DMS53 (cell line): ENCODE measurements at regions not wholly inside any gene's neighbourhood (a gene's known extent, or its start where the extent isn't known, plus 50 kb on each side); places are given as distances from the start of the nearest gene placed in this dataset.
A peak's percentile ranks its signal among the peaks of the same experiment; 100 is the strongest.

Source experiments
- DNase-seq: peaks from one replicate; lab custom pipeline; 2025; lab: John Stamatoyannopoulos, UW

GRCh38 chr16:80176114-80176513 lies 364.7 kb upstream of the DYNLRB2 start:
- peak; percentile 20 for DNase-seq

- no peak for DNase-seq
Observed at GRCh38 chr16:80175011-80175410, 365.8 kb upstream of the DYNLRB2 start.

GRCh38 chr16:80174416-80174815 lies 366.4 kb upstream of the DYNLRB2 start:
- DNase-seq, result peak; percentile 47

- no peak for DNase-seq
Observed at GRCh38 chr16:80171746-80172145, 369.0 kb upstream of the DYNLRB2 start.

- DNase-seq, result no peak
Observed at GRCh38 chr16:80171199-80171598, 369.6 kb upstream of the DYNLRB2 start.

GRCh38 chr16:80167657-80168390 lies 373.0 kb upstream of the DYNLRB2 start:
- DNase-seq, result peak; percentile 97

- no peak for DNase-seq
Observed at GRCh38 chr16:80166082-80166481, 374.7 kb upstream of the DYNLRB2 start.

- DNase-seq, result no peak
Observed at GRCh38 chr16:80164966-80165550, 375.7 kb upstream of the DYNLRB2 start.

GRCh38 chr16:80163339-80163738 lies 377.5 kb upstream of the DYNLRB2 start:
- peak; percentile 13 for DNase-seq

GRCh38 chr16:80161799-80162739 lies 378.7 kb upstream of the DYNLRB2 start:
- DNase-seq, result no peak

GRCh38 chr16:80158766-80159165 lies 382.0 kb upstream of the DYNLRB2 start:
- DNase-seq, result no peak

GRCh38 chr16:80151722-80152111 lies 389.1 kb upstream of the DYNLRB2 start:
- no peak for DNase-seq

- no peak for DNase-seq
Observed at GRCh38 chr16:80150978-80151721, 389.6 kb upstream of the DYNLRB2 start.

- no peak for DNase-seq
Observed at GRCh38 chr16:80148826-80149225, 392.0 kb upstream of the DYNLRB2 start.

GRCh38 chr16:80147026-80147655 lies 393.7 kb upstream of the DYNLRB2 start:
- no peak for DNase-seq

- no peak for DNase-seq
Observed at GRCh38 chr16:80144191-80144590, 396.6 kb upstream of the DYNLRB2 start.

GRCh38 chr16:80142940-80143339 lies 397.9 kb upstream of the DYNLRB2 start:
- no peak for DNase-seq

- no peak for DNase-seq
Observed at GRCh38 chr16:80142281-80142680, 398.5 kb upstream of the DYNLRB2 start.

GRCh38 chr16:80129791-80130190 lies 411.0 kb upstream of the DYNLRB2 start:
- DNase-seq, result no peak

- no peak for DNase-seq
Observed at GRCh38 chr16:80125677-80126076, 415.1 kb upstream of the DYNLRB2 start.

GRCh38 chr16:80123189-80123588 lies 417.6 kb upstream of the DYNLRB2 start:
- no peak for DNase-seq

GRCh38 chr16:80122115-80122514 lies 418.7 kb upstream of the DYNLRB2 start:
- DNase-seq, result no peak
